ENCODE measurements at regions not wholly inside any gene's neighbourhood (a gene's known extent, or its start where the extent isn't known, plus 50 kb on each side); places are given as distances from the start of the nearest gene placed in this dataset.
A peak's percentile ranks its signal among the peaks of the same experiment; 100 is the strongest.
"Not testable (repeated sequence)": the region's sequence is repeated elsewhere in the genome, so short reads cannot be mapped to it uniquely, and the experiment has no call there.

GRCh38 chrX:139187738-139188137 lies 342.8 kb upstream of the F9 start:
- Histone ChIP-seq H3K4me3 (no peak overlapping the region), H3K27ac (no peak overlapping the region), H3K4me1 (replicated peaks in 1 of 2) (peaks cover 9 to 10% of the 10 kb centered on the region in 2 donors)
- in situ Hi-C loops (cut with MboI; ENCODE audit: low pct_unique_long_range_greater_than_20kb in 2 of 9, low sequenced_read_pairs in 9 of 9, unreplicated experiment in 9 of 9) = no loop called here
- ATAC-seq (replicated peaks in 6 of 8) = peak in 2 of 8 experiments; percentile 17 to 41
- 22 to 59% methylated on average over 4 of the region's 4 CpGs; no CpG with 5 or more reads in 8 of the 10 experiments for WGBS, 10 experiments

GRCh38 chrX:139186991-139187390 lies 343.5 kb upstream of the F9 start:
- peak in 1 of 8 experiments; percentile 53 for ATAC-seq (replicated peaks in 6 of 8)
- Histone ChIP-seq H3K27ac (no peak overlapping the region), H3K4me1 (replicated peaks in 1 of 2) (peaks cover 8% of the 10 kb centered on the region in 2 donors), H3K4me3 (no peak overlapping the region)
- in situ Hi-C loops (cut with MboI; ENCODE audit: low pct_unique_long_range_greater_than_20kb in 2 of 9, low sequenced_read_pairs in 9 of 9, unreplicated experiment in 9 of 9) = no loop called here
- WGBS, 10 experiments = 29 to 60% methylated on average over 1 of the region's 1 CpG; no CpG with 5 or more reads in 8 of the 10 experiments

GRCh38 chrX:139179592-139179991 lies 350.9 kb upstream of the F9 start:
- no peaks in the 10 kb centered on the region for H3K4me1 ChIP-seq (replicated peaks in 1 of 2)
- no peak for ATAC-seq (replicated peaks in 6 of 8)
- no peak overlapping the region for H3K4me3 ChIP-seq
- WGBS, 10 experiments = 50% methylated on average over 1 of the region's 1 CpG; no CpG with 5 or more reads in 9 of the 10 experiments
- in situ Hi-C loops (cut with MboI; ENCODE audit: low pct_unique_long_range_greater_than_20kb in 2 of 9, low sequenced_read_pairs in 9 of 9, unreplicated experiment in 9 of 9) = no loop called here
- H3K27ac ChIP-seq = no peak overlapping the region

- Histone ChIP-seq H3K4me1 (replicated peaks in 1 of 2) (no peaks in the 10 kb centered on the region), H3K27ac (no peak overlapping the region), H3K4me3 (no peak overlapping the region)
- in situ Hi-C loops (cut with MboI; ENCODE audit: low pct_unique_long_range_greater_than_20kb in 2 of 9, low sequenced_read_pairs in 9 of 9, unreplicated experiment in 9 of 9) = no loop called here
- ATAC-seq (replicated peaks in 6 of 8) = no peak
- WGBS, 10 experiments = 58 to 100% (median 83%) methylated on average over 2 to 4 of the region's 4 CpGs; no CpG with 5 or more reads in 4 of the 10 experiments
These were observed 351.6 kb upstream of the F9 start for GRCh38 chrX:139178980-139179379.

- WGBS, 10 experiments = 38 to 100% (median 58%) methylated on average over 1 of the region's 1 CpG; no CpG with 5 or more reads in 6 of the 10 experiments
- no peak overlapping the region for H3K4me3 ChIP-seq
- no peak overlapping the region for H3K27ac ChIP-seq
- H3K4me1 ChIP-seq (replicated peaks in 1 of 2) = no peaks in the 10 kb centered on the region
- no peak for ATAC-seq (replicated peaks in 6 of 8)
- in situ Hi-C loops (cut with MboI; ENCODE audit: low pct_unique_long_range_greater_than_20kb in 2 of 9, low sequenced_read_pairs in 9 of 9, unreplicated experiment in 9 of 9) = no loop called here
These were observed 357.8 kb upstream of the F9 start for GRCh38 chrX:139172731-139173130.

- in situ Hi-C loops (cut with MboI; ENCODE audit: low pct_unique_long_range_greater_than_20kb in 2 of 9, low sequenced_read_pairs in 9 of 9, unreplicated experiment in 9 of 9) = no loop called here
- H3K4me3 ChIP-seq = no peak overlapping the region
- WGBS, 10 experiments = 40 to 100% (median 73%) methylated on average over 1 to 4 of the region's 5 CpGs; no CpG with 5 or more reads in 6 of the 10 experiments
- no peaks in the 10 kb centered on the region for H3K4me1 ChIP-seq (replicated peaks in 1 of 2)
- H3K27ac ChIP-seq = no peak overlapping the region
- ATAC-seq (replicated peaks in 6 of 8) = no peak
These were observed 359.9 kb upstream of the F9 start for GRCh38 chrX:139170526-139171173.

GRCh38 chrX:139167282-139167681 lies 363.3 kb upstream of the F9 start:
- Histone ChIP-seq H3K27ac (no peak overlapping the region), H3K4me3 (no peak overlapping the region), H3K4me1 (replicated peaks in 1 of 2) (no peaks in the 10 kb centered on the region)
- no peak for ATAC-seq (replicated peaks in 6 of 8)
- WGBS, 10 experiments = 50 to 100% methylated on average over 1 of the region's 1 CpG; no CpG with 5 or more reads in 8 of the 10 experiments
- in situ Hi-C loops (cut with MboI; ENCODE audit: low pct_unique_long_range_greater_than_20kb in 2 of 9, low sequenced_read_pairs in 9 of 9, unreplicated experiment in 9 of 9) = no loop called here

GRCh38 chrX:139158256-139158655 lies 372.3 kb upstream of the F9 start:
- 17 to 40% methylated on average over 1 of the region's 2 CpGs; no CpG with 5 or more reads in 8 of the 10 experiments for WGBS, 10 experiments
- ATAC-seq (replicated peaks in 6 of 8) = no peak
- no peak overlapping the region for H3K4me3 ChIP-seq
- no peaks in the 10 kb centered on the region for H3K4me1 ChIP-seq (replicated peaks in 1 of 2)
- no peak overlapping the region for H3K27ac ChIP-seq
- in situ Hi-C loops (cut with MboI; ENCODE audit: low pct_unique_long_range_greater_than_20kb in 2 of 9, low sequenced_read_pairs in 9 of 9, unreplicated experiment in 9 of 9) = no loop called here

GRCh38 chrX:139156356-139156755 lies 374.2 kb upstream of the F9 start:
- in situ Hi-C loops (cut with MboI; ENCODE audit: low pct_unique_long_range_greater_than_20kb in 2 of 9, low sequenced_read_pairs in 9 of 9, unreplicated experiment in 9 of 9) = no loop called here
- no peak for ATAC-seq (replicated peaks in 6 of 8)
- Histone ChIP-seq H3K27ac (no peak overlapping the region), H3K4me1 (replicated peaks in 1 of 2) (no peaks in the 10 kb centered on the region), H3K4me3 (no peak overlapping the region)
- 27 to 100% (median 40%) methylated on average over 1 to 4 of the region's 4 CpGs; no CpG with 5 or more reads in 5 of the 10 experiments for WGBS, 10 experiments

GRCh38 chrX:139146625-139147024 lies 383.9 kb upstream of the F9 start:
- in situ Hi-C loops (cut with MboI; ENCODE audit: low pct_unique_long_range_greater_than_20kb in 2 of 9, low sequenced_read_pairs in 9 of 9, unreplicated experiment in 9 of 9); ATAC-seq (replicated peaks in 6 of 8); H3K27ac ChIP-seq; H3K4me3 ChIP-seq; H3K4me1 ChIP-seq (replicated peaks in 1 of 2): not testable (repeated sequence)
- WGBS, 10 experiments = 29 to 80% methylated on average over 1 of the region's 5 CpGs; no CpG with 5 or more reads in 8 of the 10 experiments

- 43 to 100% (median 100%) methylated on average over 1 to 3 of the region's 3 CpGs; no CpG with 5 or more reads in 1 of the 10 experiments for WGBS, 10 experiments
- ATAC-seq (replicated peaks in 6 of 8) = no peak
- in situ Hi-C loops (cut with MboI; ENCODE audit: low pct_unique_long_range_greater_than_20kb in 2 of 9, low sequenced_read_pairs in 9 of 9, unreplicated experiment in 9 of 9) = no loop called here
- H3K4me3 ChIP-seq = no peak overlapping the region
- no peak overlapping the region for H3K27ac ChIP-seq
- no peaks in the 10 kb centered on the region for H3K4me1 ChIP-seq (replicated peaks in 1 of 2)
These were observed 389.2 kb upstream of the F9 start for GRCh38 chrX:139141370-139141769.

- in situ Hi-C loops (cut with MboI; ENCODE audit: low pct_unique_long_range_greater_than_20kb in 2 of 9, low sequenced_read_pairs in 9 of 9, unreplicated experiment in 9 of 9) = no loop called here
- Histone ChIP-seq H3K4me1 (replicated peaks in 1 of 2) (no peaks in the 10 kb centered on the region), H3K27ac (no peak overlapping the region), H3K4me3 (no peak overlapping the region)
- ATAC-seq (replicated peaks in 6 of 8) = no peak
- 17 to 88% (median 68%) methylated on average over 1 to 3 of the region's 5 CpGs; no CpG with 5 or more reads in 6 of the 10 experiments for WGBS, 10 experiments
These were observed 396.2 kb upstream of the F9 start for GRCh38 chrX:139134316-139134715.

GRCh38 chrX:139126493-139126892 lies 404.0 kb upstream of the F9 start:
- peak in 4 of 8 experiments; percentile 45 to 87 (median 58) for ATAC-seq (replicated peaks in 6 of 8)
- 37% methylated on average over 2 of the region's 2 CpGs; no CpG with 5 or more reads in 9 of the 10 experiments for WGBS, 10 experiments
- Histone ChIP-seq H3K4me3 (no peak overlapping the region), H3K27ac (no peak overlapping the region), H3K4me1 (replicated peaks in 1 of 2) (no peaks in the 10 kb centered on the region)
- in situ Hi-C loops (cut with MboI; ENCODE audit: low pct_unique_long_range_greater_than_20kb in 2 of 9, low sequenced_read_pairs in 9 of 9, unreplicated experiment in 9 of 9) = no loop called here

GRCh38 chrX:139125916-139126315 lies 404.6 kb upstream of the F9 start:
- WGBS, 10 experiments = 42 to 100% (median 75%) methylated on average over 2 to 3 of the region's 3 CpGs; no CpG with 5 or more reads in 7 of the 10 experiments
- Histone ChIP-seq H3K4me1 (replicated peaks in 1 of 2) (no peaks in the 10 kb centered on the region), H3K4me3 (no peak overlapping the region), H3K27ac (no peak overlapping the region)
- in situ Hi-C loops (cut with MboI; ENCODE audit: low pct_unique_long_range_greater_than_20kb in 2 of 9, low sequenced_read_pairs in 9 of 9, unreplicated experiment in 9 of 9) = no loop called here
- no peak for ATAC-seq (replicated peaks in 6 of 8)

Measured in motor neuron (in vitro differentiated cells).